ENCODE measurements at regions not wholly inside any gene's neighbourhood (a gene's known extent, or its start where the extent isn't known, plus 50 kb on each side); places are given as distances from the start of the nearest gene placed in this dataset.
"Not testable (repeated sequence)": the region's sequence is repeated elsewhere in the genome, so short reads cannot be mapped to it uniquely, and the experiment has no call there.

- intact Hi-C loops (cut with DNase I), result no loop called here
- 37 to 46% methylated on average over 3 of the region's 3 CpGs for WGBS, 2 donors
- FAIRE-seq, result no peak
These were observed 124.2 kb upstream of the ABI3BP start for GRCh38 chr3:101117465-101117864.

GRCh38 chr3:101110295-101110694 lies 117.1 kb upstream of the ABI3BP start:
- DNase-seq; H3K27ac ChIP-seq; H3K27me3 ChIP-seq; H3K4me3 ChIP-seq; H3K36me3 ChIP-seq; FAIRE-seq; H3K4me1 ChIP-seq; intact Hi-C loops (cut with DNase I); H3K9me3 ChIP-seq; ATAC-seq: not testable (repeated sequence)
- WGBS, 2 donors, result 75 to 91% methylated on average over 3 of the region's 3 CpGs

More at GRCh38 chr3:101117465-101117864, 124.2 kb upstream of the ABI3BP start:
- ATAC-seq (no peak), DNase-seq (no peak)
- Histone ChIP-seq H3K9me3 (no peaks in the 10 kb centered on the region), H3K36me3 (no peaks in the 10 kb centered on the region), H3K4me3 (no peak overlapping the region), H3K27me3 (no peaks in the 10 kb centered on the region), H3K4me1 (no peaks in the 10 kb centered on the region), H3K27ac (no peak overlapping the region)
- TF ChIP-seq CTCF (IDR thresholded peaks at IDR 0.05), result no peak

GRCh38 chr3:101104321-101104720 lies 111.1 kb upstream of the ABI3BP start:
- H3K27ac ChIP-seq, result no peak overlapping the region
- intact Hi-C loops (cut with DNase I), result no loop called here
- H3K36me3 ChIP-seq, result no peaks in the 10 kb centered on the region
- FAIRE-seq (no peak), DNase-seq (no peak), ATAC-seq (no peak)
- 55 to 59% methylated on average over 1 of the region's 1 CpG for WGBS, 2 donors
- H3K4me1 ChIP-seq, result no peaks in the 10 kb centered on the region
- no peak for TF ChIP-seq CTCF (IDR thresholded peaks at IDR 0.05)
- no peaks in the 10 kb centered on the region for H3K9me3 ChIP-seq
- H3K27me3 ChIP-seq, result no peaks in the 10 kb centered on the region
- no peak overlapping the region for H3K4me3 ChIP-seq

GRCh38 chr3:101102678-101103296 lies 109.6 kb upstream of the ABI3BP start:
- Histone ChIP-seq H3K27me3 (no peaks in the 10 kb centered on the region), H3K4me1 (no peaks in the 10 kb centered on the region), H3K4me3 (no peak overlapping the region), H3K27ac (no peak overlapping the region), H3K9me3 (no peaks in the 10 kb centered on the region), H3K36me3 (no peaks in the 10 kb centered on the region)
- FAIRE-seq (no peak), ATAC-seq (no peak), DNase-seq (no peak)
- intact Hi-C loops (cut with DNase I), result no loop called here
- WGBS, 2 donors, result 15 to 22% methylated on average over 4 of the region's 4 CpGs
- no peak for TF ChIP-seq CTCF (IDR thresholded peaks at IDR 0.05)

- ATAC-seq (no peak), FAIRE-seq (no peak)
- intact Hi-C loops (cut with DNase I), result no loop called here
These were observed 107.3 kb upstream of the ABI3BP start for GRCh38 chr3:101100361-101101009.

More at GRCh38 chr3:101100361-101101009, 107.3 kb upstream of the ABI3BP start:
- no peaks in the 10 kb centered on the region for H3K4me1 ChIP-seq
- H3K27ac ChIP-seq, result no peak overlapping the region
- no peaks in the 10 kb centered on the region for H3K36me3 ChIP-seq
- no peaks in the 10 kb centered on the region for H3K9me3 ChIP-seq
- WGBS, 2 donors, result 31 to 67% methylated on average over 2 of the region's 2 CpGs
- no peaks in the 10 kb centered on the region for H3K27me3 ChIP-seq
- no peak for DNase-seq
- TF ChIP-seq CTCF (IDR thresholded peaks at IDR 0.05), result no peak
- H3K4me3 ChIP-seq, result no peak overlapping the region
